M059J (cell line): ENCODE measurements at regions not wholly inside any gene's neighbourhood (a gene's known extent, or its start where the extent isn't known, plus 50 kb on each side); places are given as distances from the start of the nearest gene placed in this dataset.

Source experiments
- DNase-seq: peaks from one replicate; pipeline ENCODE4 v3.0.0-alpha.2; 2012; ENCODE audit warnings: low read depth

DNA sequence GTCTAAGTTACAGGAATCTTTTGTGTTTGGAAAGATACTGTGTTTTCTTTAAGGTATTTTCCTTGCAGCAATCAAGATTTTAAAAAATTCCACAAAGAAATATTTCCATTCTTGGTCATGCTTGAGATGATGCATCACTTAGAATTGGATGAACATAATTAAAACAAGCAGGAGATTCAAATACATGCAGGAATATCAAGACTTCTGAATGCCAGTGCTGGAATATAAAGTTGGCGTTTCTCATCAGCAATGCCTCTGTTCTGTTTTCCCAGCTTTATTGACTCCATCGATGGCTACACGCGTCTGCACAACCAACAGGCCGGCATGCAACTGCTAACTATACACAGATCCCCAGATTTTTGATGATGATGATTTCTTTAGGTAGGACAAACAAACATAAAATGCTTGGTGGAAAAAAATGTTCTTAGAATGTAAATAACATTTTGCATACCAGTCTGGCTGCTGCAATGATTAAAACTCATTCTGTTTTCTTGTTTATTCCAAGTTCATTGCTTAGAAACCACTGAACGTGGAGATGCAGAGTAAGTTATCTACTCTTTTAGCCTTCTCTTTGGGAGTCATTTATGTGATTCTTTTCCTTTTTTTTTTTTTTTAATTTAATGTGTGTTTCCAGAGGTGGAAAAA lies 91.3 kb upstream of the FAM171A1 start:
- DNase-seq: peak; percentile 26

DNA sequence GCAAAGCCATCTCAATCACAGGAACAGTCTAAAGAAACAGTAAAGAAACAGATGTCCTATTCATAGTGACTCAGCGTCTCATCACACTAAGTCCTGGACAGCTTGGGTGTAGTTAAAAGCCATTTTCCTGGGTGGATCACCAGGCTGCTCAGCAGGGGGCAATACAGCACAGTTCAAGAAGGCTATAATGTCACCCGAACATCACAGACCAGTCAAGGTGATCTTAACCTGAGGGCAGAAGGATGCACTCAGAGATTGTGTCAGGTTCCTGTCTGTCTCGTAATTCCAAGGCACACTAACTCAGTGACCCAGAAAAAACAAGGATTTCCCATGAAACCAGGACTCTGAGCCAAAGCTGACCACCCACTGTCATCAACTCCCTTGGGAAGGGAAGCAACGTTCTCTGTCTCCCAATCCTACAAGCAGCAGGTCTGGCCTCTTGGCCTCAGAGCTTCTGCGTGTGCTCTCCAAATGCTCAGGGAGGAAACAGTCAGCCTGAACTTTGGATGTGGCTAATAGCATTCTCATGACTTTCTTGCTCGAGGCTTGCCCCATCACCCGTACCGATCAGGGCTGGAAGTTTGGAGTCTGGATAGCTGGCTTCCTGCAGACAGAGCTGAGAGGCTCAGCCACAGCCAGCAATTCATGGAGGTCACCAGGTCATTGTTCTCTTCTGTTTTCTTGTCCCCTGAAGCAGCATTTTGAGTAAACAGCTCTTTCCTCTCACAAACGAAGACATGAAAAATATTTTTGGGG lies 90.4 kb upstream of the FAM171A1 start:
- peak; percentile 85 for DNase-seq

DNA sequence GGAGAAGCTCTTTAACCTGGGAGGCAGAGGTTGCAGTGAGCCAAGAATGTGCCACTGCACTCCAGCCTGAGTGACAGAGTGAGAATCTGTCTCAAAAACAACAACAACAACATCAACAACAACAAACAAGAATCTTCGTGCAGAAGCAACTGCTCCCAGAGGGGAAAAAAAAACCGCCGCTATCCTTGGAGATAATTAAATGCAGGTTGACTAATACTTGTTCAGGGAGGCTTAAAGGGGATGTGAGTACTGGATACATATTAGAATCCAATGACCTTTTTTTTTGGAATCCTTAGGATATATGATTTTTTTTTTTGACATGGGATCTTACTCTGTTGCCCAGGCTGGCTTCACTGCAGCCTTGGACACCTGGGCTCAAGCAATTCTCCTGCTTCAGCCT lies 89.6 kb upstream of the FAM171A1 start:
- DNase-seq: no peak

DNA sequence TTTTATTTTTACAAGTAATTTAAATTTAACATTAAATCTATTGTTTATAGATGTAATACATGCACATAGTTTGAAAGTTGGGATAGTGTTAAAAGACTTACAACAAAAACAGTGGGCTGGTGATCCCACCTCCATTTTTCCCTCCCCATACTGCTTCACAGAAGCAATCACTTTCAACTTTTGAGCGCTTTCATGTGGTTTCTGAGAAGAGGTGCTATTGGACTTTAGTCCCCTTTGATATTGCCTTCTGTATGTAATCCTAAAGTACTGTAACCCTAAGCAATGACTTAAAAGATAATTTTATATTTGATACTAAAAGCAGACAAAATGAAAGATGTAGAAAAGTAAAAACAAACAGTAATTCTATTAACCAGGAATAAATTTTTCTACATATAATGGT lies 88.1 kb upstream of the FAM171A1 start:
- DNase-seq: no peak

DNA sequence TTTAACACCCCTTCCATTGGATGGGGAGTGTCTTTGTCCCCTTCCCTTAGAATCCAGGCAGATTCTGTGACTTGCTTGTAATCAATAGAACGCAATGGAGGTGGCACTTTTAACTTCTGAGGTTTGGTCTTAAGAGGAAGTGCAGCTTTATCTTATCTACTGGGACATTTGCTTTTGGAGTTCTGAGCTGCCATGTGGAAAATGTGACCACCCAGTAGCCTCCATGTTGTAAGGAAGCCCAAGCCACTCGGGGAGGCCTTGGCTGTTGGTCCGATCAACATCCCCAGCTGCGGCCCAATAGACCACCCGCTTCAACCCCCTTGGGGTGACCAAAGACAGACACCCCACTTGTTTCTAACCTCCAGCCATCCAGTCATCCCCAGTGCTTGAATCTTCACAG lies 86.3 kb upstream of the FAM171A1 start:
- DNase-seq: no peak

DNA sequence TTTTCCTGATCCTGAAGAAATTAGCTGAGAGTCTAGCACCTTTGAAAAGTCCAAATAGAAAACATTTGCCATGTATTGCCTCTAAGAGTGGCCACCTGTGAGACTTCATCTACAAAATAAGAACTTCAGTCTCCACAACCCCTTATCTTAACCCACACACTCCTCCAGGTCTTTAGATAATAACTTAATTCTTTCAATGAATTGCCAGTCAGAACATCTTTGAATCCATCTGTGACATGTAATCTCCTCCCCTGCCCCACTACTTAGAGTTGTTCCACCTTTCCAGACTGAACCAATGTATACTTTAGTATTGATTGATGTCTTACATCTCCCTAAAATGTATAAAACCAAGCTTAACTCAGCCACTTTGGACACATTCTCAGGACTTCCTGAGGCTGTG lies 84.4 kb upstream of the FAM171A1 start:
- DNase-seq: no peak

DNA sequence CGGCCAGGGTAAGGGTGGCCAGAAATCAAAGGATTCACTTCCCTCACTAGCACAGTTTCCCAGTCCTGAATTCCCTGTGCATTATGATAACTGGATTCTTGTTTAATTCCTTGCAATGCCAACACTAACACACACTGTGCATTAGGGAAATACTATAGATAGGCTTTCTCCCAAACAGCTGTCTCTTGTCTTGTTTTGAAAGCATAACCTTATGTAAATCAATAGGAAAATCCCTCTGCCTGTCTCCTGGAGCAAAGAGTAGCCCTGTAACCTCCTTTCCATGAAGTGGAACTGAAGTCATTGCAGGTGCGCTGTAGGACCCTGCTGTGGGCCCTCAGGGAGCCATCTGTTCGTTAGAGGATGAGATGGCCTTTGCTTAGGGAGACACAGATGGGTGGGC lies 82.8 kb upstream of the FAM171A1 start:
- no peak for DNase-seq

DNA sequence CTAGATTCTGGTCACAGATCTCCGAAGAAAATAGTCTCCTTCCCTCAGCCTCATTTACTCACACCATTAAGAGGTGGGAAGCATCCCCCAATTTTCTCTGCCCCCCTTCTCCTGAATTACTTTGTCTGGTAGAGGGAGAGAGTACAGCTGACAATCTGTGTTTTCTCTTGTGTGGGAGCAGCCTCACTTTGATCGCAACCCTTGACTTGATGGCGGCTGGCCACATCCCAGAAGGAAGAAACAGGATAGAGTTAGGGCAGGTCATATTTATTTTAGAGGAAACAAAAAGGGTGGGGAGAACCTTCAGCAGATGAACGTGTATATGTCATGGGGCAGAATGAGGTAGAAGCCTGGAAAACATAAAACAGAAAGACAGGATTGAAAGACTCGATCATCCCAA lies 82.4 kb upstream of the FAM171A1 start:
- DNase-seq: no peak

DNA sequence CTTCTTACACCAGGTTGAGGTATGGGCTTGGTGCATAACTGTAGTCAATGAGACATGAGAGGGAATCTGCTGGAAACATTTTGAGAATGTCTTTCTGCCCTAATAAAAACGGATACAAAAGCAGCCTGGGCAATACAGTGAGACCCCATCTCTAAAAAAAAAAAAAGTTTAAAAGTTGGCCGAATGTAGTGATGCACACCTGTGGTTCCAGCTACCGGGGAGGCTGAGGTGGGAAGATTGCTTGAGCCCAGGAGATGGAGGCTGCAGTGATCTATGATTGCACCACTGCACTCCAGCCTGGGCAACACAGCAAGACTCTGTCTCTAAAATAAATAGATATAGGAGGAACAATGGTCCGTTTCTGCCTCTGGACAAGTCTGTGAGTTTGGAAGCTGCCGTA lies 81.5 kb upstream of the FAM171A1 start:
- DNase-seq: no peak

DNA sequence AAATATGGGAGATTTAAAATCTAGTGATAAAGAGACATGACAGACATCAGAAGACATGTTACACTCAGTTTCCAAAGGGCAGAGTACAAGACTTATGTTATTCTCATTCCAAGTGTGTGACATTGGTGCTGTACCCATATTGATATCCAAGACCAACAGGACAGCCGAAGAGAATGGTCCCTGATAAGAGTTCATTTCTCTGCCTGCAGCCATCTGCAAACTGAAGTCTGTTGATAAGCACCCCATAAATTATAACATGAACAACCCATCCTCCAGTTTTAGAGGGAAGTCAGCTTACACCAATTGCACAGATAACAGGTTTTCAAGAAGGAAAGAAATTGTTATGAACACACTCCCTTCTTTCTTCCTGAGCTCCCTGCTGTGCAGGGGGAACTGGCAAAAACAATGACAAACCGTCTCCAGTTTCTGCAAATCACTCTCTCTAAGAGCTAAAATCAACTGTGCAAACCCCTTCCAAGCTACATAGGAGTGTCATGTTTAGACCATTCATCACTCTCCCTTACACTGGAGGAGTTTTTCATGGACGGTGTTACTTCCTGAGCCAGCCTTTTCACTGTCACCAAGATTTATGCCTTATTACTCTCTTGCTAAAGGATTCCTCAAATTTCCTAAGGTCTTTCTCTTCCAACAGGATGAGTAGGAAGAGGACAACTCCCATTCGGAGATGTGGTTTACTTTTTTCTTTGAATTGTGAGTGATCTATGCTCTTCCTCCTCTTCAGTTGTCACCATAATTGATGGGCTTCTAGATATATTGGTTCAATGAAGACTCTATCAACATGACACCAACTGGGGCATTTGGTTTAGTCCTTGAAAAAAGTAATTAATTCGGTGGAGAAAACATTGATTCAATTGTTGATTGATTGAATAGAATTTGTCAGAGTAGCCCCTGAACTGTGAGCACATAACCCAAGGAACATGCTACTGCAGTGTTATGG lies 80.3 kb upstream of the FAM171A1 start:
- no peak for DNase-seq

DNA sequence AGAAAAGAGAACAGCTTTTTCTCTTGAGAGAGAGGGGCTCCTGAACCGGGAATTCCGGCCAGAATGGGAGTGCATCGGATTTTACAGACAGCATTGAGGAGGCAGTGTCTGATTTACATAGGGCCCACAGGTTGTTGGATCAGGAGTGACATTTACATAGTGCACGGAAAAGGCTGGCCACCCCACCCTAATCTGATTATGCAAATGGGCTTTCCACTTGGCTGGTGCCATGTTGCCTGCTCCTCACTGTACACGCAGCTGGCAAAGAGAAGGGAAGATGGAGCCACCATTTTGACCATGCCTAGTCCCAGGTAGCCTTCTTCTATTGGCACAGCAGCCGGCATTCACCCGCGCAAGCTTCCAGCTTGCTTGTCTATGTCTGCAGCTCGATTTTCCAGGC lies 77.5 kb upstream of the FAM171A1 start:
- no peak for DNase-seq

DNA sequence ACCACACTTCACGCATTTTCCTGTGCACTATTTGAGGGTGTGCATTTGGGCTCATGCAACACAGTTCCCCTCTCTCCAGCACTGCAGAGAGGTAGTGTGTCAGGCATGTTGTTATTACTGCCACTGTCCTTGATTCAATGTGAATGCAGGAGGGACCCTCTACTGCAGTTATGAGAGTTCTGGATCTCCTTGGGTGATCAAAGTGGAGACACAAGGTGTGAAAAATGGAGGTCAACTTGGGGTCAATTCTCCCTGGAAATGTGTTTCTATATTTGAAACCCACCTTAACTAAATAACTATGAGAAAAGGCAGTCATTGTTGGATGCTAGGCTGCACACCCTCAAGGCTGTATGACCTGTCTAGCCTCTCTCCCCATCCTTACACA lies 73.9 kb upstream of the FAM171A1 start:
- no peak for DNase-seq

DNA sequence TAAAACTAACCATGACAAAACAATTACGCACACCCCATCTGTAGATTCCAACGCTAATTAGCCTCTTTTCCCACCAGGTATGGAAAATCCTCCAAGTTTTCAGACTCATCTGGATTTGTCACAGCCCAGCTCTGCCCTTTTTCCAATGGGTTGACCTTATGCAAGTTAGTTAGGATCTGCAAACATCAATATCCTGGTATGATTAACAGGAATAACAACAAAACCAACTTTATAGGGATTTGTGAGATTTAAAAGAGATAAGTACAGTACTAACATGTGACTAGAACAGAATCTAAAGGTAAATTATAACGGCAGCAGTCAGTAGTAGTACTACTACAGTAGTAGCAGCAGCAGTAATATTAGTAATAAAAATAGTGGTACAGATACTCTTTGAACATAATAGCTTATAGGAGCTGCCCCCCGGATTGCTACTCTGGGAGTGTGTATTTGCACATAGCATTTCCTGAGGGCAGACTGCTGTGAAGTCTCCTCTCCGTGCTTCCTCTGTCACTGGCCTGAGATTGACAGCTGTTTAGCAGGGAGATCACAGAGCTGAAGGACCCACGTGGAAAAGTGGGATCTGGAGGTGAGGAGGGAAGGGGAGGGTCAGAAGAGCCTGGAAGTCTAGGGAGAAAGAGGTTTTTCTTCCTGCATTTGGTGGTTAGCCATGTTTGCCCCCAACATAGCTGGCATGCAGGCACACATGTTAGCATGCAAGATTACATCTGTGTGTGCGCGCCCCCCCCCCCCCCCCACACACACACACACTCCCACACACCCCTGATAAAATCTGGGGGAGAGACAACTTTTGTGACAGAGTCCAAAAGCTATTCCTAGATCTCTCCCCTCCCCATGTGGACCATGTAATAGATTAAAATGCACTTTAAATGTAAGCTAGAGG lies 73.3 kb upstream of the FAM171A1 start:
- DNase-seq: no peak

DNA sequence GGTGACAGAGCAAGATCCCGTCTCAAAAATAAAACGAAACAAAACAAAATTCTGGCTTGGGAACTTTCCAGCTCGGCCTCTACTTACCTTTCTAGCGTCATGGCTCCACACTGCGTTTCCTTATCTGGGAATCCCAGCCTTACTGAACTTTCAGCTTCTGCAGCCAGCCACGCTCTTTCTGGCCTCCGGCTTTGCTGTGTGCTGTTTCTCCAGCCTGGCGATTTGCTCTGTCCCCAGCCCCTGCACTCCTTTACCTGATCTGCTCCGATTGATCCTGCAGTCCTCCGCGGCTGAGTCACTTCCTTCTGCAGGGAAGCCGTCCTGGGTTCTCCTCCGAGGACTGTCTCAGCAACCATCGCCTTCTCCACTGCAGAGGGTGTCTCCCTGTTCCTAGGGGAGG lies 71.0 kb upstream of the FAM171A1 start:
- no peak for DNase-seq

DNA sequence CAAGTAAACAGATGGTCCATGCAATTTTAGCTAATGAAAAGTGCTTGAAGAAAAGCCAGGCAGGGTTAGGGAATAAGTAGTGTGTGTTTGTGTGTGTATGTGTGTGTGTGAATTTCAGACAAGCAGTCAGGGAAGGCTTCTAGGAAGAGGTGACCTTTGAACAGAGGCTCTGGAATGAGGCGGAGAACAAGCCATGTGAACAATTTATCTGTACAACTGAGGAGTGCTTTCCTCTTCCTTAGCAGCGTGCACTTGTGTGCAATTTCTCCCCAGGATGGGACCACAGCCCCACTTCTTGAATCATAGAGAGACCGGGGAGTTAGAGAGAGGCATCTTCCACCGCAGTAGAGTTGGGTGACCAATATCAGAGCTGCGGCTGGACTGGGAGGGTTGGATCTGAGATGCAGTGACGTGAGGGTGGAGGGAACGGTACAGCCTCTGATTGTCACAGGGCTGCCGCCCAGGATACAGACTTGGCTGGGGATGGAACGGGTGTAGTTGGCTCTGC lies 69.2 kb upstream of the FAM171A1 start:
- no peak for DNase-seq

DNA sequence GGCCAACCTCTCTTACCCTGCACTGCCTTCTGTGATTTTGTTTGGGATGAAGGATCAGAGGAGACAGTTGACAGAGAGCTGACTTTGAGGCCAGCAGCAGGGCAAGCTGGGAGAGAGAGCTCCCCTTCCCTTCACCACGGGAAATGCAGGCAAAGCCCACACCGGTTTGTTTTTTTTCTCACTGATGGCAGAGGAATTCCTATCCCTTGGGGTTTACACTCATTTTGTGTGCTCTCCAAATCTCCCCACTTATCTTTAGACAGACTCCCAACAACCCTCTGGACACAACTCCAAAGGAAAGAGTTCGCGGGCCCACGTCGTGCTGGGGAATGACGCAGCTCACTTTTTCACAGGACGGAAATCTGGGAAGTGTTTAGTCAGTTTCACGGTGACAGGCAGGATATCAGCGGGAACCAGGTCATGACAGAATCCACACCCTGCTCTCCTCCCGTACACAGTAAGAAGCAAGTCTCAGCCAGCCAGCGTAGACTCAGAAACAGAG lies 68.3 kb upstream of the FAM171A1 start:
- DNase-seq: peak; percentile 1

DNA sequence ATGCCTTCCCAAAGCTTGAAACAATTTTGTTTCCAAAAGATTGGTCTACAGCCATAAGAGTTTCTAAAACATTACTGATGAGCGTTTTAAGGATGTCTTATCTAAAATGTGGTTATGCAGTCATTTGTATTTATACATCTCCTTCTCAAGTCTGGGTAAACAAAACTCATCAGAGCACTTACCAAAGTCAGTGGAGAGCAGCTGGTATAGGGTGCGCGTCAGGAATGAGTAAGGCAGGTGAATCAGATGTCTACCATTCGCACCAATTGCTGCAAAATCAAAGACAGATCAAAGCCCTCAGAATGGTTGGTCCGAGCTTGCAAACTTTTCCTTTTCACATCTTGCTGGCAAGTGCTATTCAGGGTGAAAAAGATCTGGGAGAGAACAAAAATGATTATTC lies 65.6 kb upstream of the FAM171A1 start:
- DNase-seq: no peak

DNA sequence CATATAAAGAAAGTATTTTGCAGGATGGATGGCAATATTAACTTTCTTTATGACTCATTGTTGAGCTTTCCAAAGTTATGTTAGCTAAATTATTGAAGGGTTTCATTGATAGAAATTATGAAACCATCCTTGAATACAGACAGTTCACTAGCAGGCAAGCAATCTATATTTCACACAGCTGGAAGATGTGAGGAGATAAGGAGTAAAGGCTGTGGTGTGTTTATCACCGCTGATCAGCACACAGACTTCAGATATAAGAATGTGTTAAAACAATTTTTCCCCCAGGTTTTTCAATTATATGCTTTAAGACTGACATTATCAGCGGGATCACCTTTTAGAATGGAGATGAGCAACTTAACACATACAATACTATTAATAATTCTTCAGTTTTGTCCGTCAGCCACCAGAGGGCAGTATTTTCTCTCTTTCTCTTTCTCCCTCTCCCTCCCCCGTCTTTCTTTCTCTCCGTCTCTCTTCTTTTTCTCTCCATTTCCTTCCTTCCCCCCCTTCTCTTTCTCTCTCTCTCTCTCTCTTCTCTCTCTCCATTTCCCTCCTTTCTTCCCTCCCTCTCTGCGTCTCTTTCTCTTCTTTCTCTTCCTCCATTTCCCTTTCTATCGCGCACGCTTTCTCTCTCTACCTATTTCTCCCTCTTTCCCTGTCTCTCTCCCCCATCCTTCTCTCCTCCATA lies 62.9 kb upstream of the FAM171A1 start:
- peak; percentile 44 for DNase-seq

DNA sequence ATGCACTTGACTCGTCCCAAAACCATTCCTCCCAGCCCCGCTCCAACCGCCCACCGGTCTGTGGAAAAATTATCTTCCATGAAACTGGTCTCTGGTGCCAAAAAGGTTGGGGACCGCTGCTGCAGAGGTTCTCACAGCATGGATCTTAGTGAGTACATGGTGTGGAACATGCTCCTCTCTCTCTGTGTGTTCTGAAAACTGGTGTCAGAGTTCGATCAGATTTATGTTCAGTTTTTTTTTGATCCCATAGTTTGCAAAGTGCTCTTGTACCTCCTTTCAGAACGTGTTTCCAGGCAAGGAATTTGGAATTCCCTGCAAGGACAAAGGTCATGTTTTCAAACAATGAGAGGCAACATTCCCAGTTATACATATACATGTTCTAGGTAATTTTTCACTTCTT lies 61.2 kb upstream of the FAM171A1 start:
- no peak for DNase-seq

DNA sequence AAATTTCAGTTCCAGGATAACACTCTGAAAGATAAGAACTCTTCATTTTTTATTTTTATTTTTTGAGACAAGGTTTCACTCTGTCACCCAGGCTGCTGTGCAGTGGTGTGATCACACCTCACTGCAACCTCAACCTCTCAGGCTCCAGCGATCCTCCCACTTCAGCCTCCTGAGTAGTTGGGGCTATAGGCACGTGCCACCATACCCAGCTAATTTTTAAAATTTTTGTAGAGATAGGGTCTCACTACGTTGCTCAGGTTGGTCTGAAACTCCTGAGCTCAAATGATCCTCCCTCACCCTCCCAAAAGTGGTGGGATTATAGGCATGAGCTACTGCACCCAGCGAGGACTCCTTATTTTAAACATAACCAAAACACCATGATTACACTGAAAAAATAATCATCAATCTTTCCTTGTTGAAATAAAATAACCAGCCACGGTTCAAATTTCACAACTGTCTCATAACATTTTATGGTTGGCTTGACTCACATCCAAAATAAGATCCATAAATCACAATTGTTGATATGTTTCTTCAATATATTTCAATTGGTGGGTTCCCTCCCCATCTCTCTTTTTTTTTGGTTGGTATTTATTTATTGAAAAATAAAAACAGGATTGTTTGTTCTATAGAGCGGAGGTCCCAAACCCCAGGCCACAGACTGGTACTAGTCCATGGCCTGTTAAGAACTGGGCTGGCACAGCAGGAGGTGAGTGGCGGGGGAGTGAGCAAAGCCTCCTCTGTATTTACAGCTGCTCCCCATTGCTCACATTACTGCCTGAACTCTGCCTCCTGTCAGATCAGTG lies 60.1 kb upstream of the FAM171A1 start:
- no peak for DNase-seq
